ENCODE measurements at regions not wholly inside any gene's neighbourhood (a gene's known extent, or its start where the extent isn't known, plus 50 kb on each side); places are given as distances from the start of the nearest gene placed in this dataset.

GRCh38 chr10:2122431-2123124 is 385.3 kb upstream of the ADARB2 start:
- no peak for TF ChIP-seq EP300 (IDR thresholded peaks at IDR 0.05)
- no peak for TF ChIP-seq CTCF (IDR thresholded peaks at IDR 0.05)
- no peak for TF ChIP-seq POLR2A (IDR thresholded peaks at IDR 0.05)
